Adrenal gland (tissue), 9 donors: ENCODE measurements at regions not wholly inside any gene's neighbourhood (a gene's known extent, or its start where the extent isn't known, plus 50 kb on each side); places are given as distances from the start of the nearest gene placed in this dataset.

ENCODE experiments used
- DNase-seq, 7 donors: peaks; one replicate each; pipeline ENCODE4 v3.0.0-alpha.2; 2019 to 2020
- H3K27ac ChIP-seq, 5 donors: fragments of 200-600 bp; sonication (generic) in 4 of 5; 1 replicate in 3 of 5; 2 replicates in 2 of 5; pipeline versions ENCODE4 v1.5.1 to v1.8.0; 2016 to 2020; ENCODE audit warnings: mild to moderate bottlenecking in 1 of 5
- H3K27me3 ChIP-seq: fragments of 200-600 bp; 2 replicates; pipeline ENCODE4 v1.8.0; 2021
- H3K36me3 ChIP-seq, 2 donors: fragments of 200-600 bp; replicated peaks in 1 of 2; 1 replicate in 1 of 2; 2 replicates in 1 of 2; pipeline versions ENCODE4 v1.5.1 to v1.8.0; 2018 to 2022
- H3K4me1 ChIP-seq, 2 donors: fragments of 200-600 bp; replicated peaks in 1 of 2; 1 replicate in 1 of 2; 2 replicates in 1 of 2; pipeline versions ENCODE4 v1.5.1 to v1.8.0; 2018 to 2021
- H3K4me3 ChIP-seq, 4 donors: fragments of 200-600 bp; sonication (generic) in 3 of 4; one replicate each; pipeline ENCODE4 v1.5.1; 2016 to 2018
- H3K9me3 ChIP-seq, 3 donors: fragments of 200-600 bp; sonication (generic) in 1 of 3; replicated peaks in 1 of 3; 1 replicate in 2 of 3; 2 replicates in 1 of 3; pipeline versions ENCODE4 v1.5.1 to v1.8.0; 2016 to 2021
- POLR2A ChIP-seq, 2 donors: fragments of 450-650 bp; IDR thresholded peaks; one replicate each; pipeline ENCODE4 v1.6.1; 2017; ENCODE audit warnings: antibody characterized with exemption in 2 of 2, mild to moderate bottlenecking in 2 of 2, moderate library complexity in 1 of 2
- WGBS, 4 donors: extraction: QIAGEN DNeasy Blood & Tissue Kit in 2 of 4; methylation state at CpG; one replicate each; pipeline versions ENCODE4 v1.1.5 to v1.1.7; 2013 to 2017; 5-methylcytosine and 5-hydroxymethylcytosine counted together
- intact Hi-C, 2 donors: fragments of 100-400 bp; cut with DNase I; formaldehyde crosslinking; loops; one replicate each; pipeline versions ENCODE4 v1.14.1 to v1.15.0; 2022 to 2023
- TF ChIP-seq, protein P1 (sequence below), 6 experiments: fragments of 450-650 bp in 4 of 6; fragments of 200-600 bp in 2 of 6; sonication (generic) in 1 of 6; IDR thresholded peaks; 1 replicate in 5 of 6; 2 replicates in 1 of 6; pipeline versions ENCODE4 v1.5.1 to v1.8.0; 2016 to 2021; ENCODE audit warnings: antibody characterized with exemption in 6 of 6, mild to moderate bottlenecking in 2 of 6, moderate library complexity in 1 of 6
- donor health status: healthy with polysubstance abuse.
- donor health status: Bipolar disorder and iron deficiency.
- donor health status: DM: yes; HTN: yes; CAD: no.
- donor health status: DM: no; HTN: no; CAD: no.
- donor health status: DM: no; HTN: no; CAD: no.

DNA sequence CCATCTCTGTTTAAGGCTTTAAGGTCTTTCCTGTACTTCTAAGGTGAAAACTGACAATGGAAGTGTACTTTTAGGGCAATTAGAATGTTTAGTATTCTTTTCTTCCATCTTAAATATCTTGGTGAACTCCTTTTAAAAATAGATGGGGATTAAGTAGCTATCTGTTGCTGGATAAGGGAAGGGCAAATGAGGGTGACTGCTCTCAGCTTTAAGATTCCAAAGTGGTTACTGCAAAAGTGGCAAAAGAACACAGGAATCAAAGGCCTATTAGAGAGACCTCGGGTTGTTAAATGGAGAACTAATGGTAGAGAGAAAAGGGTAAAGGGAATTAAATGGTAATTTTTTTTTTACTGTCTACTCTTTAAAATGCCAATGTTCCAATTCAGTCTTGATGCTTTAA, 774.1 kb upstream of the B3GALT2 start:
- Histone ChIP-seq H3K36me3 (no peaks in the 10 kb centered on the region), H3K9me3 (no peaks in the 10 kb centered on the region), H3K27ac (no peak overlapping the region), H3K4me1 (no peaks in the 10 kb centered on the region), H3K27me3 (no peaks in the 10 kb centered on the region), H3K4me3 (no peak overlapping the region)
- TF ChIP-seq, protein P1, sequence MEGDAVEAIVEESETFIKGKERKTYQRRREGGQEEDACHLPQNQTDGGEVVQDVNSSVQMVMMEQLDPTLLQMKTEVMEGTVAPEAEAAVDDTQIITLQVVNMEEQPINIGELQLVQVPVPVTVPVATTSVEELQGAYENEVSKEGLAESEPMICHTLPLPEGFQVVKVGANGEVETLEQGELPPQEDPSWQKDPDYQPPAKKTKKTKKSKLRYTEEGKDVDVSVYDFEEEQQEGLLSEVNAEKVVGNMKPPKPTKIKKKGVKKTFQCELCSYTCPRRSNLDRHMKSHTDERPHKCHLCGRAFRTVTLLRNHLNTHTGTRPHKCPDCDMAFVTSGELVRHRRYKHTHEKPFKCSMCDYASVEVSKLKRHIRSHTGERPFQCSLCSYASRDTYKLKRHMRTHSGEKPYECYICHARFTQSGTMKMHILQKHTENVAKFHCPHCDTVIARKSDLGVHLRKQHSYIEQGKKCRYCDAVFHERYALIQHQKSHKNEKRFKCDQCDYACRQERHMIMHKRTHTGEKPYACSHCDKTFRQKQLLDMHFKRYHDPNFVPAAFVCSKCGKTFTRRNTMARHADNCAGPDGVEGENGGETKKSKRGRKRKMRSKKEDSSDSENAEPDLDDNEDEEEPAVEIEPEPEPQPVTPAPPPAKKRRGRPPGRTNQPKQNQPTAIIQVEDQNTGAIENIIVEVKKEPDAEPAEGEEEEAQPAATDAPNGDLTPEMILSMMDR (IDR thresholded peaks at IDR 0.05): no peak
- WGBS, 4 donors: 54 to 77% (median 70%) methylated on average over 1 of the region's 1 CpG
- no peak for DNase-seq
- intact Hi-C loops: no loop called here

- intact Hi-C loops: no loop called here
- H3K4me1 ChIP-seq: no peaks in the 10 kb centered on the region
- 86 to 88% (median 87%) methylated on average over 2 of the region's 2 CpGs for WGBS, 4 donors
- no peaks in the 10 kb centered on the region for H3K9me3 ChIP-seq
- no peak for DNase-seq
- no peak overlapping the region for H3K4me3 ChIP-seq
- H3K27me3 ChIP-seq: no peaks in the 10 kb centered on the region
- H3K36me3 ChIP-seq: no peaks in the 10 kb centered on the region
- no peak for TF ChIP-seq POLR2A (IDR thresholded peaks at IDR 0.05)
- TF ChIP-seq, protein P1 (IDR thresholded peaks at IDR 0.05): no peak
- no peak overlapping the region for H3K27ac ChIP-seq
Measured at GRCh38 chr1:193960040-193960439, 773.6 kb upstream of the B3GALT2 start.

GRCh38 chr1:193957556-193958095, 771.2 kb upstream of the B3GALT2 start:
- no peak overlapping the region for H3K4me3 ChIP-seq
- no peak for DNase-seq
- H3K4me1 ChIP-seq: no peaks in the 10 kb centered on the region
- no peaks in the 10 kb centered on the region for H3K9me3 ChIP-seq
- H3K36me3 ChIP-seq: no peaks in the 10 kb centered on the region
- no peak overlapping the region for H3K27ac ChIP-seq
- 72 to 87% (median 81%) methylated on average over 6 to 7 of the region's 7 CpGs for WGBS, 4 donors
- TF ChIP-seq POLR2A (IDR thresholded peaks at IDR 0.05): no peak
- TF ChIP-seq, protein P1 (IDR thresholded peaks at IDR 0.05): no peak
- intact Hi-C loops: no loop called here
- H3K27me3 ChIP-seq: no peaks in the 10 kb centered on the region

GRCh38 chr1:193952778-193953374, 766.5 kb upstream of the B3GALT2 start:
- intact Hi-C loops: no loop called here
- Histone ChIP-seq H3K9me3 (peaks cover 0 to 5% (median 0%) of the 10 kb centered on the region in 3 donors), H3K36me3 (no peaks in the 10 kb centered on the region), H3K27ac (no peak overlapping the region), H3K4me1 (no peaks in the 10 kb centered on the region), H3K27me3 (no peaks in the 10 kb centered on the region), H3K4me3 (no peak overlapping the region)
- no peak for DNase-seq
- TF ChIP-seq, protein P1 (IDR thresholded peaks at IDR 0.05): no peak
- no peak for TF ChIP-seq POLR2A (IDR thresholded peaks at IDR 0.05)
- WGBS, 4 donors: 78 to 91% (median 88%) methylated on average over 1 of the region's 1 CpG
